NB4 (cell line): ENCODE measurements at regions not wholly inside any gene's neighbourhood (a gene's known extent, or its start where the extent isn't known, plus 50 kb on each side); places are given as distances from the start of the nearest gene placed in this dataset.

ENCODE experiments used
- DNase-seq: peaks from one replicate; pipeline ENCODE4 v3.0.0; 2010; ENCODE audit warnings: low read depth
- H3K4me3 ChIP-seq: one replicate; pipeline ENCODE4 v1.5.1; 2011; ENCODE audit warnings: mild to moderate bottlenecking, low read depth, low read length, moderate library complexity
- CTCF ChIP-seq: IDR thresholded peaks from one replicate; pipeline ENCODE4 v1.5.1; 2012; ENCODE audit warnings: low read depth, low read length
- MAX ChIP-seq: IDR thresholded peaks from 2 replicates; pipeline ENCODE4 v1.6.1; 2011; ENCODE audit warnings: low read depth, low read length
- MYC ChIP-seq: IDR thresholded peaks from 2 replicates; pipeline ENCODE4 v1.6.1; 2011; ENCODE audit warnings: low read depth, low read length
- POLR2A ChIP-seq: IDR thresholded peaks from 2 replicates; pipeline ENCODE4 v1.6.1; 2011; ENCODE audit warnings: mild to moderate bottlenecking; ENCODE audit not compliant: insufficient read length; ENCODE audit errors: extremely low read depth

- DNase-seq = no peak
- TF ChIP-seq MYC (no peak), POLR2A (no peak), MAX (no peak), CTCF (no peak)
- no peak overlapping the region for H3K4me3 ChIP-seq
Measured at GRCh38 chr7:116356979-116357378, 142.6 kb upstream of the CAV2 start.

- no peak overlapping the region for H3K4me3 ChIP-seq
- no peak for TF ChIP-seq MAX
- TF ChIP-seq MYC = no peak
- TF ChIP-seq CTCF = no peak
- no peak for TF ChIP-seq POLR2A
- DNase-seq = no peak
Measured at GRCh38 chr7:116357781-116358670, 141.5 kb upstream of the CAV2 start.

GRCh38 chr7:116361767-116362166 lies 137.8 kb upstream of the CAV2 start:
- no peak for DNase-seq
- H3K4me3 ChIP-seq = no peak overlapping the region
- TF ChIP-seq CTCF = no peak
- TF ChIP-seq MYC = no peak
- no peak for TF ChIP-seq POLR2A

GRCh38 chr7:116363637-116364432 lies 135.7 kb upstream of the CAV2 start:
- no peak overlapping the region for H3K4me3 ChIP-seq
- DNase-seq = no peak
- TF ChIP-seq MAX (no peak), POLR2A (no peak), CTCF (no peak), MYC (no peak)

GRCh38 chr7:116364469-116364868 lies 135.1 kb upstream of the CAV2 start:
- TF ChIP-seq MYC (no peak), MAX (no peak), POLR2A (no peak), CTCF (no peak)
- no peak for DNase-seq

More at GRCh38 chr7:116364469-116364868, 135.1 kb upstream of the CAV2 start:
- H3K4me3 ChIP-seq = no peak overlapping the region
